SK-N-SH treated with all-trans-retinoic acid at 6 μM for 48 hours (cell line): ENCODE measurements at regions not wholly inside any gene's neighbourhood (a gene's known extent, or its start where the extent isn't known, plus 50 kb on each side); places are given as distances from the start of the nearest gene placed in this dataset.

Experiments
- ATAC-seq: fragments of 200-7000 bp; cut with Tn5 transposase; 3 replicates; pipeline ENCODE4 v1.9.1; 2020; ENCODE audit warnings: mild to moderate bottlenecking, moderate library complexity
- ARNTL ChIP-seq: fragments of 450-650 bp; formaldehyde crosslinking; IDR thresholded peaks from 2 replicates; pipeline ENCODE4 v1.5.0; 2020; ENCODE audit warnings: low read depth, mild to moderate bottlenecking, moderate library complexity, borderline replicate concordance
- BACH2 ChIP-seq: fragments of 250-450 bp; sonication (Bioruptor Pico); IDR thresholded peaks from 2 replicates; pipeline ENCODE4 v1.9.0; 2021; ENCODE audit warnings: mild to moderate bottlenecking, borderline replicate concordance
- CSDC2 ChIP-seq: fragments of 250-450 bp; sonication (Bioruptor Pico); IDR thresholded peaks from 2 replicates; pipeline ENCODE4 v1.5.0; 2020; ENCODE audit warnings: mild to moderate bottlenecking, moderate library complexity
- ESRRG ChIP-seq: fragments of 250-450 bp; sonication (Bioruptor Pico); IDR thresholded peaks from 2 replicates; pipeline ENCODE4 v1.6.1; 2021; ENCODE audit warnings: mild to moderate bottlenecking
- GLIS3 ChIP-seq: fragments of 250-450 bp; sonication (Bioruptor Pico); IDR thresholded peaks from 2 replicates; pipeline ENCODE4 v1.5.0; 2020; ENCODE audit warnings: mild to moderate bottlenecking, moderate library complexity
- PATZ1 ChIP-seq: fragments of 250-450 bp; sonication (Bioruptor Pico); IDR thresholded peaks from 2 replicates; pipeline ENCODE4 v1.8.0; 2020; ENCODE audit warnings: mild to moderate bottlenecking, moderate library complexity, borderline replicate concordance
- POU6F1 ChIP-seq: fragments of 250-450 bp; sonication (Bioruptor Pico); IDR thresholded peaks from 2 replicates; pipeline ENCODE4 v1.8.0; 2021; ENCODE audit warnings: low read depth, mild to moderate bottlenecking, moderate library complexity, borderline replicate concordance
- RARB ChIP-seq: fragments of 250-450 bp; sonication (Bioruptor Pico); IDR thresholded peaks from 2 replicates; pipeline ENCODE4 v1.8.0; 2021; ENCODE audit warnings: mild to moderate bottlenecking, moderate library complexity
- TCF4 ChIP-seq: fragments of 250-450 bp; sonication (Bioruptor Pico); IDR thresholded peaks from 2 replicates; pipeline ENCODE4 v1.8.0; 2021; ENCODE audit warnings: mild to moderate bottlenecking, moderate library complexity, borderline replicate concordance
- TOX ChIP-seq: fragments of 250-450 bp; sonication (Bioruptor Pico); IDR thresholded peaks from 2 replicates; pipeline ENCODE4 v1.8.0; 2021; ENCODE audit warnings: mild to moderate bottlenecking, moderate library complexity, borderline replicate concordance
- TSHZ2 ChIP-seq: fragments of 250-450 bp; sonication (Bioruptor Pico); IDR thresholded peaks from 2 replicates; pipeline ENCODE4 v1.5.0; 2020; ENCODE audit warnings: mild to moderate bottlenecking, moderate library complexity
- ZC3H10 ChIP-seq: fragments of 250-450 bp; sonication (Bioruptor Pico); IDR thresholded peaks from 2 replicates; pipeline ENCODE4 v1.5.1; 2021; ENCODE audit warnings: mild to moderate bottlenecking, moderate library complexity
- ZFP3 ChIP-seq: fragments of 250-450 bp; sonication (Bioruptor Pico); IDR thresholded peaks from 2 replicates; pipeline ENCODE4 v1.5.0; 2020; ENCODE audit warnings: mild to moderate bottlenecking, moderate library complexity
- ZFP30 ChIP-seq: fragments of 450-650 bp; formaldehyde crosslinking; IDR thresholded peaks from 2 replicates; pipeline ENCODE4 v1.5.0; 2022; ENCODE audit warnings: mild to moderate bottlenecking, moderate library complexity
- ZNF565 ChIP-seq: fragments of 450-650 bp; formaldehyde crosslinking; conservative IDR thresholded peaks from 2 replicates; pipeline ENCODE4 v1.5.0; 2020; ENCODE audit warnings: low read depth, mild to moderate bottlenecking, moderate library complexity
- ZNF70 ChIP-seq: fragments of 450-650 bp; formaldehyde crosslinking; IDR thresholded peaks from 2 replicates; pipeline ENCODE4 v1.5.0; 2020; ENCODE audit warnings: mild to moderate bottlenecking, moderate library complexity
- ZNF8 ChIP-seq: fragments of 450-650 bp; formaldehyde crosslinking; IDR thresholded peaks from 2 replicates; pipeline ENCODE4 v1.5.0; 2020; ENCODE audit warnings: mild to moderate bottlenecking, moderate library complexity

GRCh38 chr13:104447348-104447747, 1381.1 kb upstream of the SLC10A2 start:
- ATAC-seq = no peak
- TF ChIP-seq TCF4 = no peak
- TF ChIP-seq BACH2 (CRISPR knock-in tag) = no peak
- TF ChIP-seq ESRRG (CRISPR knock-in tag) = no peak
- no peak for TF ChIP-seq ZNF565 (CRISPR knock-in tag)
- no peak for TF ChIP-seq ZNF70 (CRISPR knock-in tag)
- TF ChIP-seq ZFP3 = no peak
- no peak for TF ChIP-seq POU6F1 (CRISPR knock-in tag)
- TF ChIP-seq TSHZ2 (CRISPR knock-in tag) = no peak
- TF ChIP-seq PATZ1 (CRISPR knock-in tag) = no peak
- TF ChIP-seq ZNF8 = no peak
- TF ChIP-seq ZFP30 (CRISPR knock-in tag) = no peak
- no peak for TF ChIP-seq TOX (CRISPR knock-in tag)
- no peak for TF ChIP-seq CSDC2
- no peak for TF ChIP-seq GLIS3 (CRISPR knock-in tag)

GRCh38 chr13:104442536-104442935, 1376.3 kb upstream of the SLC10A2 start:
- no peak for ATAC-seq
- TF ChIP-seq ZNF565 (CRISPR knock-in tag) = no peak
- no peak for TF ChIP-seq ZC3H10 (CRISPR knock-in tag)
- no peak for TF ChIP-seq PATZ1 (CRISPR knock-in tag)
- no peak for TF ChIP-seq RARB (CRISPR knock-in tag)

GRCh38 chr13:104436555-104436954, 1370.3 kb upstream of the SLC10A2 start:
- TF ChIP-seq ARNTL (CRISPR knock-in tag) = no peak
- TF ChIP-seq POU6F1 (CRISPR knock-in tag) = no peak
- TF ChIP-seq ZNF70 (CRISPR knock-in tag) = no peak
- TF ChIP-seq PATZ1 (CRISPR knock-in tag) = no peak
- TF ChIP-seq ZNF565 (CRISPR knock-in tag) = no peak
- no peak for TF ChIP-seq GLIS3 (CRISPR knock-in tag)
- ATAC-seq = no peak
